ENCODE measurements at regions not wholly inside any gene's neighbourhood (a gene's known extent, or its start where the extent isn't known, plus 50 kb on each side); places are given as distances from the start of the nearest gene placed in this dataset.
"Not testable (repeated sequence)": the region's sequence is repeated elsewhere in the genome, so short reads cannot be mapped to it uniquely, and the experiment has no call there.

- peak; percentile 15 for TF ChIP-seq CTCF (IDR thresholded peaks at IDR 0.05; ENCODE audit: low read depth, low read length)
- no peak for DNase-seq (ENCODE audit: low read depth, low spot score)
- in situ Hi-C loops (cut with HindIII; ENCODE audit: low sequenced_read_pairs), result no loop called here
- H3K4me3 ChIP-seq (ENCODE audit: low read depth, low read length), result no peak overlapping the region
Measured at GRCh38 chrX:113260474-113260873, 419.8 kb upstream of the AMOT start.

DNA sequence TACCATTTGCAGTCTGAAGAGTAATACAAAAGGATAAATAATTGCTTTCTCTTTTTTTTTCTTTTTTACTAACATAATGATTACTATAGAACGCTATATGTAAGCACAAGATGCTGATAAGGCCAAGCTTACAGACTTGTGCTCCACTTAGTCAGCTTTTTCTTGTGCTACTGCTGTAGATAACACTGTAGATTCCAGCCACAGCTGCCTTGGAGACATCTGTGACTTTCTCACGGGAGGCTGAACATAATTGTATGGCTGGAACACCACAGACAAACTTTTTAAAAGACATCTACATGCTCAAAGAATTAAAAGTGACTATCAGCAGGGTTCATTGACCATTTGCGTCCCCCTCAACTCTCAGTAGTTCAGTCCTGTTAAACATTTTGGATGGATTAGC, 381.7 kb upstream of the AMOT start:
- no peak for DNase-seq (ENCODE audit: low read depth, low spot score)
- H3K4me3 ChIP-seq (ENCODE audit: low read depth, low read length), result no peak overlapping the region
- TF ChIP-seq CTCF (IDR thresholded peaks at IDR 0.05; ENCODE audit: low read depth, low read length), result no peak
- in situ Hi-C loops (cut with HindIII; ENCODE audit: low sequenced_read_pairs), result no loop called here

DNA sequence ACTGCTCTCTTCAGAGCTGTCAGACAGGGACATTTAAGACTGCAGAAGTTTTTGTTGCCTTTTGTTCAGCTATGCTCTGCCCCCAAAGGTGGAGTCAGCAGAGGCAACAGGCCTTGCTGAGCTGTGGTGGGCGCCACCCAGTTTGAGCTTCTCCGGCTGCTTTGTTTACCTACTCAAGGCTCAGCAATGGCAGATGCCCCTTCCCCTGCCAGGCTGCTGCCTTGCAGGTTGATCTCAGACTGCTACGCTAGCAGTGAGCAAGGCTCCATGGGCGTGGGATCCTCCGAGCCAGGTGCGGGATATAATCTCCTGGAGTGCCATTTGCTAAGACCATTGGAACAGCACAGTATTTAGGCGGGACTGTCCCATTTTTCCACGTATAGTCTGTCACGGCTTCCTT, 371.4 kb upstream of the AMOT start:
- in situ Hi-C loops (cut with HindIII; ENCODE audit: low sequenced_read_pairs), result no loop called here
- H3K4me3 ChIP-seq (ENCODE audit: low read depth, low read length), result no peak overlapping the region
- TF ChIP-seq CTCF (IDR thresholded peaks at IDR 0.05; ENCODE audit: low read depth, low read length), result no peak
- no peak for DNase-seq (ENCODE audit: low read depth, low spot score)

DNA sequence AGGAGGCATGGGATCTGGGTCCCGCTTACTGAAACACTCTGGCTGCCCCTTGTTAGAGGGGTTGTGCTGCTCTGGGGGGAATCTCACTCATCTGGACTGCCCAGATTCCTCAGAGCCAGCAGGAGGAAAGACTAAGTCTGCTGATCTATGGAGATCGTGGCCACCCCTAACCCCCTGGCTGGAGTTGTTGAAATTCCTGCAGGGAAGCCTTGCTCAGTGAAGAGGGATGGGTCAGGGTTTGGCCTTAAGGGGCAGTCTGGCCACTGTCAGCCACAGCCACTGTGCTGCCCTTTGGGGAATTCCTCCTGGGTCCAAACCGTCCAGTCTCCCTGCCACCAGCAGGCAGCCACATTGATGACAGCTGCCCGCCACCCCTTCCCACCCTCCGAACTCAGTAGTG, 362.0 kb upstream of the AMOT start:
- DNase-seq (ENCODE audit: low read depth, low spot score), result no peak
- in situ Hi-C loops (cut with HindIII; ENCODE audit: low sequenced_read_pairs), result no loop called here
- no peak overlapping the region for H3K4me3 ChIP-seq (ENCODE audit: low read depth, low read length)
- TF ChIP-seq CTCF (IDR thresholded peaks at IDR 0.05; ENCODE audit: low read depth, low read length), result no peak

- no peak overlapping the region for H3K4me3 ChIP-seq (ENCODE audit: low read depth, low read length)
- in situ Hi-C loops (cut with HindIII; ENCODE audit: low sequenced_read_pairs), result no loop called here
- TF ChIP-seq CTCF (IDR thresholded peaks at IDR 0.05; ENCODE audit: low read depth, low read length), result no peak
- no peak for DNase-seq (ENCODE audit: low read depth, low spot score)
Measured at GRCh38 chrX:113195949-113196348, 355.3 kb upstream of the AMOT start.

DNA sequence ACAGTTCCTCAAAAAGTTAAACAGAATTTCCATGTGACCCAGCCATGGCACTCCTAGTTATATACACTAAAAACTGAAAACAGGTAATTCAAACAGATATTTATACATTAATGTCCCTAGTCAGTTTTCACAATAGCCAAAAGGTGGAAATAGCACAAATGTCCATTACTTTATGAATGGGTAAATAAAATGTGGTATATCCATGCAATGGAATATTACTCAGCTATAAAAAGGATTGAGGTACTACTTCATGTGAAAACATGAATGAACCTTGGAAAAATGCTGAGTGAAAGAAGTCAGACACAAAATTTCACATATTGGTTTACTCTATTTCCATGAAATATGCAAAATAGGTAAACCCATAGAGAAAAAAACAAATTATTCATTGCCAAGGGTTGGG, 351.8 kb upstream of the AMOT start:
- DNase-seq (ENCODE audit: low read depth, low spot score), result no peak
- no peak for TF ChIP-seq CTCF (IDR thresholded peaks at IDR 0.05; ENCODE audit: low read depth, low read length)
- H3K4me3 ChIP-seq (ENCODE audit: low read depth, low read length), result no peak overlapping the region
- in situ Hi-C loops (cut with HindIII; ENCODE audit: low sequenced_read_pairs), result no loop called here

GRCh38 chrX:113157496-113157895, 316.9 kb upstream of the AMOT start:
- TF ChIP-seq CTCF (IDR thresholded peaks at IDR 0.05; ENCODE audit: low read depth, low read length), result no peak
- H3K4me3 ChIP-seq (ENCODE audit: low read depth, low read length), result no peak overlapping the region
- DNase-seq (ENCODE audit: low read depth, low spot score), result no peak
- in situ Hi-C loops (cut with HindIII; ENCODE audit: low sequenced_read_pairs), result no loop called here

DNA sequence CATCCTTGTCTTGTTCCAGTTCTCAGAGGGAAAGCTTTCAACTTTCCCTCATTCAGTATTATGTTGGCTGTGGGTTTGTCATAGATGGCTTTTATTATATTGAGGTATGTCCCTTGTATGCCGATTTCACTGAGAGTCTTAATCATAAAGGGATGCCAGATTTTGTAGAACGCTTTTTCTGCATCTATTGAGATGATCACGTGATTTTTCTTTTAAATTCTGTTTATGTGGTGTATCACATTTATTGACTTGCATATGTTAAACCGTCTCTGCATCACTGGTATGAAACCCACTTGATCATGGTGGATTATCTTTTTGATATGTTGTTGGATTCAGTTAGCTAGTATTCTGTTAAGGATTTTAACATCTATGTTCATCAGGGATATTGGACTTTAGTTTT, 313.7 kb upstream of the AMOT start:
- DNase-seq (ENCODE audit: low read depth, low spot score); H3K4me3 ChIP-seq (ENCODE audit: low read depth, low read length); in situ Hi-C loops (cut with HindIII; ENCODE audit: low sequenced_read_pairs): not testable (repeated sequence)
